Gastroesophageal sphincter (tissue), 3 donors: ENCODE measurements at regions not wholly inside any gene's neighbourhood (a gene's known extent, or its start where the extent isn't known, plus 50 kb on each side); places are given as distances from the start of the nearest gene placed in this dataset.
"Not testable (repeated sequence)": the region's sequence is repeated elsewhere in the genome, so short reads cannot be mapped to it uniquely, and the experiment has no call there.

Source experiments
- CTCF ChIP-seq, 4 experiments: fragments of 200-600 bp in 2 of 4; fragments of 450-650 bp in 2 of 4; sonication (generic) in 1 of 4; IDR thresholded peaks; one replicate each; pipeline ENCODE4 v1.5.1; 2017 to 2019; ENCODE audit warnings: antibody characterized with exemption in 4 of 4, mild to moderate bottlenecking in 2 of 4, moderate library complexity in 2 of 4
- POLR2A ChIP-seq, 2 donors: fragments of 450-650 bp; IDR thresholded peaks; one replicate each; pipeline ENCODE4 v1.6.1; 2017; ENCODE audit warnings: antibody characterized with exemption in 2 of 2, mild to moderate bottlenecking in 2 of 2, moderate library complexity in 1 of 2
- POLR2AphosphoS5 ChIP-seq: sonication (generic); formaldehyde crosslinking; IDR thresholded peaks from one replicate; pipeline ENCODE4 v1.6.1; 2017; ENCODE audit warnings: antibody characterized with exemption

GRCh38 chr1:199498802-199499201 lies 528.7 kb upstream of the NR5A2 start:
- TF ChIP-seq CTCF (IDR thresholded peaks at IDR 0.05); POLR2A (IDR thresholded peaks at IDR 0.05); POLR2AphosphoS5: not testable (repeated sequence)
